SK-N-SH (cell line): ENCODE measurements at regions not wholly inside any gene's neighbourhood (a gene's known extent, or its start where the extent isn't known, plus 50 kb on each side); places are given as distances from the start of the nearest gene placed in this dataset.
"Not testable (repeated sequence)": the region's sequence is repeated elsewhere in the genome, so short reads cannot be mapped to it uniquely, and the experiment has no call there.

ENCODE experiments used
- CTCF ChIA-PET: fragments of 300-600, 350-600 bp; formaldehyde crosslinking; extraction: SDS; loops from one replicate; lab custom pipeline; 2021; lab: Yijun Ruan, JAX
- POLR2A ChIA-PET: fragments of 350-600 bp; sonication (Branson Sonifier 250); formaldehyde crosslinking; extraction: SDS; loops from one replicate; lab custom pipeline; 2020; ENCODE audit warnings: antibody characterized with exemption, inconsistent platforms; lab: Yijun Ruan, JAX
- DNase-seq: peaks from one replicate; pipeline ENCODE4 v3.0.0; 2012
- H2AFZ ChIP-seq: fragments of 200-600 bp; sonication (generic); 2 replicates; pipeline ENCODE4 v1.8.1; 2016; ENCODE audit warnings: antibody characterized with exemption, mild to moderate bottlenecking, low read depth
- H3F3A ChIP-seq: fragments of 200-600 bp; sonication (generic); replicated peaks from 2 replicates; pipeline ENCODE3; 2016; ENCODE audit warnings: antibody characterized with exemption, mild to moderate bottlenecking; ENCODE audit not compliant: insufficient read depth
- H3K27ac ChIP-seq, 2 experiments: fragments of 200-500 bp in 1 of 2; fragments of 200-600 bp in 1 of 2; sonication (Bioruptor generic) in 1 of 2; sonication (generic), shearing (Covaris generic) in 1 of 2; 2 replicates each; pipeline versions ENCODE4 v1.5.1 to v1.6.1; 2014 to 2016; ENCODE audit warnings: low read depth in 2 of 2, inconsistent platforms in 1 of 2, low read length in 1 of 2, mild to moderate bottlenecking in 1 of 2, mixed read lengths in 1 of 2
- H3K27me3 ChIP-seq: fragments of 200-600 bp; sonication (generic), shearing (Covaris generic); 2 replicates; pipeline ENCODE4 v1.6.1; 2016; ENCODE audit warnings: mixed run types; ENCODE audit not compliant: insufficient read depth
- H3K36me3 ChIP-seq, 2 experiments: fragments of 200-500 bp in 1 of 2; fragments of 200-600 bp in 1 of 2; sonication (Bioruptor generic) in 1 of 2; sonication (generic) in 1 of 2; replicated peaks in 1 of 2; 2 replicates each; pipeline versions ENCODE3 to v1.5.1; 2014 to 2016; ENCODE audit warnings: low read length in 1 of 2, mild to moderate bottlenecking in 1 of 2; ENCODE audit not compliant: insufficient read depth in 2 of 2, control insufficient read depth in 1 of 2
- H3K4me1 ChIP-seq, 2 experiments: fragments of 200-500 bp in 1 of 2; fragments of 200-600 bp in 1 of 2; sonication (Bioruptor generic) in 1 of 2; sonication (generic), shearing (Covaris generic) in 1 of 2; 2 replicates each; pipeline versions ENCODE4 v1.5.1 to v1.6.1; 2014 to 2016; ENCODE audit warnings: low read depth in 1 of 2, low read length in 1 of 2, mixed run types in 1 of 2; ENCODE audit not compliant: insufficient read depth in 2 of 2, control insufficient read depth in 1 of 2
- H3K4me2 ChIP-seq: fragments of 200-600 bp; sonication (generic), shearing (Covaris generic); 2 replicates; pipeline ENCODE4 v1.6.1; 2017; ENCODE audit warnings: mixed run types
- H3K4me3 ChIP-seq, 2 experiments: fragments of 200-500 bp in 1 of 2; fragments of 200-600 bp in 1 of 2; sonication (Bioruptor generic) in 1 of 2; sonication (generic), shearing (Covaris generic) in 1 of 2; 2 replicates each; pipeline versions ENCODE4 v1.5.1 to v1.8.1; 2014 to 2016; ENCODE audit warnings: low read depth in 2 of 2, inconsistent platforms in 1 of 2, low read length in 1 of 2, mild to moderate bottlenecking in 1 of 2, mixed read lengths in 1 of 2, moderate library complexity in 1 of 2
- H3K79me2 ChIP-seq: fragments of 200-600 bp; sonication (generic); 2 replicates; pipeline ENCODE4 v1.8.1; 2017; ENCODE audit warnings: mild to moderate bottlenecking; ENCODE audit not compliant: insufficient read depth
- H3K9ac ChIP-seq: fragments of 200-600 bp; sonication (generic); 2 replicates; pipeline ENCODE4 v1.6.1; 2017; ENCODE audit warnings: mixed run types
- H3K9me2 ChIP-seq: fragments of 200-600 bp; sonication (generic); 2 replicates; pipeline ENCODE4 v1.6.1; 2017; ENCODE audit warnings: mixed run types
- H3K9me3 ChIP-seq: fragments of 200-600 bp; sonication (generic); 2 replicates; pipeline ENCODE4 v1.6.1; 2017; ENCODE audit warnings: mixed run types, mild to moderate bottlenecking, moderate library complexity
- H4K20me1 ChIP-seq: fragments of 200-600 bp; sonication (generic); 2 replicates; pipeline ENCODE4 v1.6.1; 2017; ENCODE audit warnings: mild to moderate bottlenecking, mixed run types; ENCODE audit not compliant: insufficient read depth
- GATA2 ChIP-seq: sonication (generic); formaldehyde crosslinking; IDR thresholded peaks from 2 replicates; pipeline ENCODE4 v1.5.0; 2020; ENCODE audit warnings: mild to moderate bottlenecking, missing genetic modification reagents
- IRF3 ChIP-seq: fragments of 150-350 bp; IDR thresholded peaks from 2 replicates; pipeline ENCODE4 v1.6.1; 2016; ENCODE audit warnings: mild to moderate bottlenecking, low read depth, low read length
- JUND ChIP-seq: IDR thresholded peaks from 2 replicates; pipeline ENCODE4 v1.4.0; 2012
- MEF2A ChIP-seq: IDR thresholded peaks from 2 replicates; pipeline ENCODE4 v1.4.0; 2012; ENCODE audit warnings: low read depth, borderline replicate concordance
- NFIC ChIP-seq: IDR thresholded peaks from 2 replicates; pipeline ENCODE4 v1.4.0; 2012; ENCODE audit warnings: borderline replicate concordance
- TEAD4 ChIP-seq: IDR thresholded peaks from 2 replicates; pipeline ENCODE4 v1.4.0; 2012; ENCODE audit warnings: mild to moderate bottlenecking, borderline replicate concordance; ENCODE audit not compliant: insufficient read depth
- USF2 ChIP-seq: fragments of 150-350 bp; IDR thresholded peaks from 2 replicates; pipeline ENCODE4 v1.6.1; 2017; ENCODE audit warnings: antibody characterized with exemption, low read length, low read depth, borderline replicate concordance
- WGBS: methylation state at CpG from one replicate; pipeline ENCODE4 v1.1.6; 2017; ENCODE audit warnings: low lambda C conversion rate; 5-methylcytosine and 5-hydroxymethylcytosine counted together

DNA sequence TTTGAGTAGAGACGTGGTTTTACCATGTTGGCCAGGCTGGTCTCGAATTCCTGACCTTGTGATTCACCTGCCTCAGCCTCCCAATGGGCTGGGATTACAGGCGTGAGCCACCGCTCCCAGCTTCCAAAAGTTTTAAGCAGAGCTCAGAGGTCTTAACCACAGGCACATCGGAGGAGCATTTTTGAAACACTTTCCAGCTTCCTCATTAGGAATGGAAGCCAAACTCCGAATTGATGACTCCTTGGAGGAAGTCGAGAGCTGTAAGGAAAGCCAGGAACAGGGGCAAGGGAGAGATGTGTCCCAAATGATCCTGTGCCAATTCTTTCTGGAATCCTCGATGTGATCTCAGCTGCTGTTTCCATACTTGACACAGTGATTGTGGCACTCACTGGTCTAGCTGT is 56.2 kb upstream of the CCZ1B start:
- H3F3A ChIP-seq, H3K9me3 ChIP-seq, DNase-seq, H4K20me1 ChIP-seq, POLR2A ChIA-PET, H3K4me2 ChIP-seq, H3K9ac ChIP-seq, H3K4me1 ChIP-seq, H3K27ac ChIP-seq, CTCF ChIA-PET, H3K9me2 ChIP-seq, H2AFZ ChIP-seq, H3K27me3 ChIP-seq, H3K79me2 ChIP-seq, H3K36me3 ChIP-seq, H3K4me3 ChIP-seq: not testable (repeated sequence)
- 13% methylated on average over 8 of the region's 8 CpGs for WGBS

DNA sequence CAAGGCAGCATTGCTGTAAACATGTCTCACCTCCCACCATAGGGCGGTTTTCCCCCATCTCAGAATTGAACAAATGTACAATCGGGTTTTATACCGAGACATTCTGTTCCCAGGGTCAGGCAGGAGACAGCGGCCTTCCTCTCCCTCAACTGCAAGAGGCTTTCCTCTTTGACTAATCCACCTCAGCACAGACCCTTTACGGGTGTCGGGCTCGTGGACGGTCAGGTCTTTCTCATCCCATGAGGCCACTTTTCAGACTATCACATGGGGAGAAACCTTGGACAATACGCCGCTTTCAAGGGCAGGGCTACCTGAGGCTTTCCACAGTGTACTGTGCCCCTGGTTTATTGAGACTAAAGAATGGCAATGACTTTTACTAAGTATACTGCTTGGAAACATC is 57.7 kb upstream of the CCZ1B start:
- H3K9me3 ChIP-seq, H3K4me1 ChIP-seq, POLR2A ChIA-PET, H4K20me1 ChIP-seq, H3K4me3 ChIP-seq, CTCF ChIA-PET, H3K9me2 ChIP-seq, H3K79me2 ChIP-seq, H3K4me2 ChIP-seq, H3K27ac ChIP-seq, H3K27me3 ChIP-seq, H3F3A ChIP-seq, H3K36me3 ChIP-seq, H2AFZ ChIP-seq, DNase-seq, H3K9ac ChIP-seq: not testable (repeated sequence)
- WGBS = 50% methylated on average over 10 of the region's 10 CpGs

GRCh38 chr7:6886198-6886597 is 60.1 kb upstream of the CCZ1B start:
- no peak overlapping the region for H2AFZ ChIP-seq
- no peaks in the 10 kb centered on the region for H4K20me1 ChIP-seq
- no peak overlapping the region for H3K27ac ChIP-seq
- 43% methylated on average over 8 of the region's 8 CpGs for WGBS
- no peaks in the 10 kb centered on the region for H3K79me2 ChIP-seq
- no peak for TF ChIP-seq MEF2A
- TF ChIP-seq IRF3 = no peak
- no peak for TF ChIP-seq TEAD4
- no peak for TF ChIP-seq USF2
- TF ChIP-seq JUND = no peak
- TF ChIP-seq NFIC = no peak
- no peak for TF ChIP-seq GATA2 (CRISPR knock-in tag)
- peaks cover 4% of the 10 kb centered on the region; the same call in 1 of the 2 replicates for H3K27me3 ChIP-seq
- no peak overlapping the region for H3K9ac ChIP-seq
- H3F3A ChIP-seq = no peaks in the 10 kb centered on the region
- no peaks in the 10 kb centered on the region for H3K4me1 ChIP-seq
- DNase-seq = no peak
- no peaks in the 10 kb centered on the region for H3K9me3 ChIP-seq
- POLR2A ChIA-PET = no interaction called here
- H3K36me3 ChIP-seq = no peaks in the 10 kb centered on the region
- H3K4me3 ChIP-seq = no peak overlapping the region
- H3K9me2 ChIP-seq = no peaks in the 10 kb centered on the region
- CTCF ChIA-PET = no interaction called here
- H3K4me2 ChIP-seq = no peak overlapping the region; the same call in 1 of the 2 replicates

DNA sequence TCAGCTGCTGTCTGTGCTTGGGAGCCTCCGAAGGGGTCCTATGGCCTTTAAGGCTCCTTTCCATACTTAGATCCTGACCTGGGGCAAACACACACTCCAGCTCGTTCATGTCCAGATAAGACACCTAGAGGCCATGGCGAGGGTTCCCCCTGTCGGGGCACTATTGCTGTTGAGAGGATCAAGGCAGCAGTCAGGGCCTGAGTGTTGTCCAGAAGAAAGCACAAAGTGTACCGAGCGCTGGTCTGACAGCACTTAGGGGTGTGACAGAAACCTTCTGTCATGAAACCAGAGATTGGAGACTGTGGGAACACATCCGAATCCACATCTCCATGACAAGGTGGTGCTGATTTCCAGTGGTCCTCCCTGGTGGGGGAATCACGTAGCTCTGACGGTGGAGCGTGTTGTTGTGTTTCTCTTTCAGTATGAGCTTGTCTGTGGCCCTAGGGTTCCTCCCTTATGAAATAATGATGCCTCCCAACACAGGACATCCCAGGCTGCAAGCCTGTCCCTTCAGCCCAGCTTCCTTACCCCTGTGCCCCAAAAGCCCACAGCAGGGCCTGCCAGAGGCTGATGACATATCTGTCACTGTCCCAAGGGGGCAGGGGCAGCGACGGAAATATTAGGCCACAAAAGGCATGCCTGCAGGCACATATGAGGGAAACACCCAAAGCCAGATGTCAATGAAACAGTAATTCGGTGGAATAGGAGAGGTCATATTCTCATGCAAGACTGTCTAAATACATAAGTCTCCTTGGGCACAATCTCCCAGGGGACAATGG is 62.4 kb upstream of the CCZ1B start:
- H3K27me3 ChIP-seq, H3K36me3 ChIP-seq, DNase-seq, H3K4me2 ChIP-seq, H2AFZ ChIP-seq, CTCF ChIA-PET, H3F3A ChIP-seq, H3K9me3 ChIP-seq, H3K4me3 ChIP-seq, H3K27ac ChIP-seq, H3K9me2 ChIP-seq, H3K9ac ChIP-seq, H3K79me2 ChIP-seq, H3K4me1 ChIP-seq, POLR2A ChIA-PET, H4K20me1 ChIP-seq: not testable (repeated sequence)
- 51% methylated on average over 13 of the region's 13 CpGs for WGBS
